ENCODE measurements at regions not wholly inside any gene's neighbourhood (a gene's known extent, or its start where the extent isn't known, plus 50 kb on each side); places are given as distances from the start of the nearest gene placed in this dataset.

DNA sequence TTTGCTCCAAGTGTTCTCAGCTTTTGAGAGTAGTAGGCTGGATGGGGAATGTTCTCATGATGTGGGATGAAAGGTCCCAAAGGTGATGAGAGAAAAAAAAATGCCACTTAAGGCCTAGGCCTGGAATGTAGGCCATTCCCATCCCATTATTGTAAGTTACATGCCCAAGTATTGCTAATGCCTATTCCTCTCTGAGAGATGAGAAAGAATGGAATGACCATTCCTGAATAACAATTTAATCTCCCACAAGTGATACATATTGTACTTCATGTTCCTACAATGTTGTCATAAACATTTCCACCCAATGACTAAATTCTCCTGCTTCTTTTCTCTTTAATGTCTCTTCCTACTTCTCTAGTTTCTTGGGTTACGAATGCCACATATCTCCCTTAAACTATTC lies 102.8 kb upstream of the KCNJ16 start:
- Histone ChIP-seq H3K27me3 (no peaks in the 10 kb centered on the region), H3K4me1 (no peaks in the 10 kb centered on the region), H3K36me3 (no peaks in the 10 kb centered on the region), H3K4me3 (no peak overlapping the region), H3K27ac (no peak overlapping the region), H3K9me3 (peaks cover 0 to 7% (median 2%) of the 10 kb centered on the region in 4 donors)
- TF ChIP-seq POLR2AphosphoS5 (IDR thresholded peaks at IDR 0.05) = no peak
- no peak for TF ChIP-seq CTCF (IDR thresholded peaks at IDR 0.05)
- no peak for TF ChIP-seq POLR2A (IDR thresholded peaks at IDR 0.05)
- TF ChIP-seq EP300 (IDR thresholded peaks at IDR 0.05) = no peak
- WGBS, 2 donors = 81 to 89% methylated on average over 1 of the region's 1 CpG
- ATAC-seq (ENCODE audit: low FRiP score in 2 of 2) (no peak), DNase-seq (no peak)

- WGBS, 2 donors = 97% methylated on average over 1 of the region's 1 CpG
Observed at GRCh38 chr17:69975808-69976207, 99.2 kb upstream of the KCNJ16 start.

GRCh38 chr17:69978056-69978646 lies 96.9 kb upstream of the KCNJ16 start:
- H3K27ac ChIP-seq = no peak overlapping the region
- TF ChIP-seq POLR2A (IDR thresholded peaks at IDR 0.05) = no peak
- no peak for TF ChIP-seq EP300 (IDR thresholded peaks at IDR 0.05)
- no peak for TF ChIP-seq CTCF (IDR thresholded peaks at IDR 0.05)
- TF ChIP-seq POLR2AphosphoS5 (IDR thresholded peaks at IDR 0.05) = no peak
- no peaks in the 10 kb centered on the region for H3K27me3 ChIP-seq
- peaks cover 0 to 7% (median 2%) of the 10 kb centered on the region in 4 donors for H3K9me3 ChIP-seq
- no peaks in the 10 kb centered on the region for H3K4me1 ChIP-seq
- WGBS, 2 donors = 89 to 100% methylated on average over 1 of the region's 1 CpG
- no peak for DNase-seq
- no peak for ATAC-seq (ENCODE audit: low FRiP score in 2 of 2)
- no peaks in the 10 kb centered on the region for H3K36me3 ChIP-seq
- H3K4me3 ChIP-seq = no peak overlapping the region

More at GRCh38 chr17:69975808-69976207, 99.2 kb upstream of the KCNJ16 start:
- Histone ChIP-seq H3K4me1 (no peaks in the 10 kb centered on the region), H3K9me3 (peaks cover 0 to 7% (median 2%) of the 10 kb centered on the region in 4 donors), H3K4me3 (no peak overlapping the region), H3K27me3 (no peaks in the 10 kb centered on the region), H3K36me3 (no peaks in the 10 kb centered on the region), H3K27ac (no peak overlapping the region)
- no peak for DNase-seq
- TF ChIP-seq EP300 (IDR thresholded peaks at IDR 0.05) = no peak
- no peak for TF ChIP-seq CTCF (IDR thresholded peaks at IDR 0.05)
- no peak for TF ChIP-seq POLR2A (IDR thresholded peaks at IDR 0.05)
- TF ChIP-seq POLR2AphosphoS5 (IDR thresholded peaks at IDR 0.05) = no peak
- no peak for ATAC-seq (ENCODE audit: low FRiP score in 2 of 2)

GRCh38 chr17:69981441-69981840 lies 93.6 kb upstream of the KCNJ16 start:
- TF ChIP-seq POLR2A (IDR thresholded peaks at IDR 0.05) = no peak
- TF ChIP-seq EP300 (IDR thresholded peaks at IDR 0.05) = no peak
- TF ChIP-seq POLR2AphosphoS5 (IDR thresholded peaks at IDR 0.05) = no peak
- no peak for TF ChIP-seq CTCF (IDR thresholded peaks at IDR 0.05)
- Histone ChIP-seq H3K27ac (no peak overlapping the region), H3K27me3 (no peaks in the 10 kb centered on the region), H3K9me3 (no peaks in the 10 kb centered on the region), H3K36me3 (no peaks in the 10 kb centered on the region), H3K4me1 (no peaks in the 10 kb centered on the region), H3K4me3 (no peak overlapping the region)
- ATAC-seq (ENCODE audit: low FRiP score in 2 of 2) (no peak), DNase-seq (no peak)
- 89% methylated on average over 5 of the region's 5 CpGs for WGBS, 2 donors

DNA sequence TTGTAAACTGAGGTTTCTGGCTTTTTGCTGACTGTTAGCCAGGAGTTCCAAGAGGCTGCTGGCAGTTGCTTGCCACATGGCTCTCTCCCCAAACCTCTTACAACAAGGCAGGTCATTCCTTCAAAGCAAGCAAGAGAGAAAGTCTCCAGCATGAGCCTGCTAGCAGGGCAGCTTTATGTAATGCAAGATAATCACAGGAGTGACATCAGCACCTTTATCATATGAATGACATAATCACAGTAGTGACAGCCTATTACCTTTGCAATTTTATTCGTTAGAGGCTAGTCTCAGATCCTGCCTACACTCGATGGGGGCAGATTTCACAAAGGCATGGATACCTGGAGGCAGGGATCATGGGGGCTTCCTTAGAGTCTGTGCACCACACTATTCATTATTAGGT lies 79.5 kb upstream of the KCNJ16 start:
- Histone ChIP-seq H3K4me3 (no peak overlapping the region), H3K36me3 (no peaks in the 10 kb centered on the region), H3K9me3 (peaks cover 0 to 4% (median 0%) of the 10 kb centered on the region in 4 donors), H3K27me3 (no peaks in the 10 kb centered on the region), H3K27ac (no peak overlapping the region), H3K4me1 (no peaks in the 10 kb centered on the region)
- ATAC-seq (ENCODE audit: low FRiP score in 2 of 2) (no peak), DNase-seq (no peak)
- 53 to 89% methylated on average over 2 of the region's 2 CpGs for WGBS, 2 donors
- TF ChIP-seq POLR2AphosphoS5 (IDR thresholded peaks at IDR 0.05) = no peak
- no peak for TF ChIP-seq EP300 (IDR thresholded peaks at IDR 0.05)
- no peak for TF ChIP-seq CTCF (IDR thresholded peaks at IDR 0.05)
- no peak for TF ChIP-seq POLR2A (IDR thresholded peaks at IDR 0.05)

All from upper lobe of left lung (tissue), 6 donors.